HG03571 (cell line): ENCODE measurements at regions not wholly inside any gene's neighbourhood (a gene's known extent, or its start where the extent isn't known, plus 50 kb on each side); places are given as distances from the start of the nearest gene placed in this dataset.
"Not testable (repeated sequence)": the region's sequence is repeated elsewhere in the genome, so short reads cannot be mapped to it uniquely, and the experiment has no call there.

Source experiments
- ATAC-seq: cut with Tn5 transposase; IDR thresholded peaks from one replicate; pipeline ENCODE4 v1.9.1; 2021; ENCODE audit not compliant: unreplicated experiment

DNA sequence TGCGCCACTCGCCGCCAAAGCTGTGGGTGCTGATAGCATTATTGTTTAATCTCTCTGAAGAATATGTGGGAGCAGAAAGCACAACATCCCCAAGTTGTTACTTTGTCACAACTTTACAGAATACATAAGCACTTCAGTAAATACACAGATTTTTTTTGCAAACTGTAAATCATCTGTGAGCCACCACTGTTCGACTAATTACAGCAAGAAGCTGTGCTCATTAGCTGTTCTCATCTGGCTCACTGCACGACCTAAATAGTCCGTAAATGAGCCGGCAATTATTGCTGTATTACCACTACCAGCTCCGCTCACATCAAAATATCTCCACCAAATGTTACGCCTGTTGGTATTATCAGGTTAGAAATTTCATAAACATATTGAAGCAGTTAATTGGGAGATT is 228.9 kb upstream of the PRKD1 start:
- no peak for ATAC-seq

DNA sequence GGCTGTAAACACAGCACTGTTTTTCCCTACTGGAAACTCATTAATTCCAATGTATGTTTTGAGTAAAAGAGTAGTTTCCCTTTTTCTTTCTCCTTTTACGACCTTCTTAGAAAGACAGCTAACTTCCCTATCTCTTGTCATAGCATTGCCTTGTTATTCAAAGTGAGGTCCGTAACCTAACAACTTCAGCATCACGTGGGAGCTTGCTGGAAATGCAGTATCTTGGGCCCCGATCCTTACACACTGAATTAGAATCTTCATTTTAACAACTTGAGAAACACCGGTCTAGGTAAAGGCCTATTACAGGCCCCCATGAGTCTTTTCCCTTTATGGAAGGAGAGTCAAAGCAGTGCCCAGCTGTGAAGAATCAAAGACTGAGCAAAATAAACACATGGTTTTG is 230.7 kb upstream of the PRKD1 start:
- no peak for ATAC-seq

DNA sequence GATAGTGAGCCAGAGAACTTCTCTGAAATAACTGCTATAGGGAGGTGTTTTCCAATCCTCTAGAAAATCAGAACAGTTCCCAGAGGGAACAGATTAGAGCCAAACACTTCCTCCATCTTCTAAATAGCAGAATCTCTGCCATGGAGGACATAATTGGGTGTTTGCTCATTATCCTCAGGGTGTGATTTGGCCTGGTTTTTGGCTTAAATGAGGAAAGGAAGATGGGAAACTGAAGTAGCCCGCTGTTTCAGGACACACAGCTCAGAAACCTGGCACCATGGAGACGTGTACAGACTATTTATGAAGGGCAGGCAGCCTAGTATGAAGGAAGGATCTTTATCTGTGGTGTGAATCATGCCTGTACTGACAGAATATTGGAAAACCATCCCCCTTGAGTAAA is 231.7 kb upstream of the PRKD1 start:
- no peak for ATAC-seq

DNA sequence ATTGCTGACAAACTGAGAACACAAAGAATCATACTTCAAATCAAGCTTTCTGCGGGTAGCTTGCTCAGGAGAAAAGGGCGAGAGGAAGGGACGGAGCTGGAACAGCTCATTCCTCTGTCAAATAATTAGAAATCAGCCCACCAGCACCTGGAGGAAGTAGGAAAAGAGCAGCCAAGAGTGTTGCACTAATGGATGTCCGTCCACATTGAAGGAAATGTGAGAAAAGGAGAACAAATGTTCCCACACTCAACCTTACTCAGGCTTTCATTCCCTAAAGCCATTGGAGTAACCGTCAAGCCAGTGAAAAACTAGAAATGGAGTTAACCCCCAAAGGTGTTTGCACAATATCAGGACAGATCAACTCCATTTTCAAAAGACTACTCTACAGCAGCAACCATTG is 233.0 kb upstream of the PRKD1 start:
- ATAC-seq: no peak

DNA sequence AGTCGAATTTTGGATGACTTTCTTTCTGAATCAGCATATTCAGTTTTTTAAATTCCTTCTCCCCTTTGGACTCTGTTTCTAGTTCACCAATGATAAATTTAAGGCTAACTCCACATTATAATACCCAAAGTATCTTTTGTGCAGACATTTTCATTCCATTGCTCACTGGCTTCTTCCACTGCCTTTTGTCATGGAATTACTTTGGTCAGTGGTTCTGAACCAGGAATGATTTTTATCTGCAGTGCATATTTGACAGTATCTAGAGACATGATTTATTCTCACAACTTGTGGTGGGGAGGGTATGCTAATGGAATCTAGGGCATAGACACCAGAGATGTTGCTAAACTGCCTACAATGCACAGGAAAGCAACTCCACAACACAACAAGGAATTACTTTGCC is 234.4 kb upstream of the PRKD1 start:
- no peak for ATAC-seq

DNA sequence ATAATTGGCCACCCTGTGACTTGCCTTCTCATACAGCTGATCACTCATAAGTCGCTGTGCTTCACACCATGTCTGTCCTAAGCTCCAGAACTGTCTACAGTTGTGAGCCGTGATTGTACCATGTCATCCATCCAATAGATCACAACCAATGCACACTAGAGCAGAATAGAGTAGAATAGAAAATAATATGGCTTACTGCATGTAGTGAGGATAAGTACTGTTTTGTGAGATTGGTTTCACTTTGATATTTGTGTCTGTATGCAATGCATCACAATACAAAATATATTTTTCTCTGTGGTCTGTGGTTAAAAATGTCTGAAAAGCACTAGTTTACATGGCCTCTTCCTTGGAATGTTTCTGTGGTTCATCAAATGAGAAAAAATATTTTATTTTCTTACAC is 237.6 kb upstream of the PRKD1 start:
- ATAC-seq: no peak

DNA sequence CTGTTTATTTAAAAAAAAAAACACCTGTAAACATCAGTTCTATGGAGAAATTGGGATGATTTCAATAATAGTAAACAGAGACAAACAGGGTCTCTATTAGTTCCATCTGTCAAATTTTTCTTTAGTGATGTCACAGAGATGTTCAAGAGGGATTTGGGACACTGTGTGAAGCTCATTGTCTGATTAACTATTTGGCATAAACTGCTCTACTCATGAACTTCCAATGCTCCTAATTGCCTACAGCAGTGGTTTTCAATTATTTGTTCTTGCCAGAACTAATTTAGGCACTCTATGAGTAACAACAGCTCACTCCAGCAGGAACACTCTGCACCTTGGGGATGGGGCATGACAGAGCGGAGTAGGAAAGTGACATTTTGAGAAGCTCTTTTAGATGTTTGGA is 250.1 kb upstream of the PRKD1 start:
- no peak for ATAC-seq

DNA sequence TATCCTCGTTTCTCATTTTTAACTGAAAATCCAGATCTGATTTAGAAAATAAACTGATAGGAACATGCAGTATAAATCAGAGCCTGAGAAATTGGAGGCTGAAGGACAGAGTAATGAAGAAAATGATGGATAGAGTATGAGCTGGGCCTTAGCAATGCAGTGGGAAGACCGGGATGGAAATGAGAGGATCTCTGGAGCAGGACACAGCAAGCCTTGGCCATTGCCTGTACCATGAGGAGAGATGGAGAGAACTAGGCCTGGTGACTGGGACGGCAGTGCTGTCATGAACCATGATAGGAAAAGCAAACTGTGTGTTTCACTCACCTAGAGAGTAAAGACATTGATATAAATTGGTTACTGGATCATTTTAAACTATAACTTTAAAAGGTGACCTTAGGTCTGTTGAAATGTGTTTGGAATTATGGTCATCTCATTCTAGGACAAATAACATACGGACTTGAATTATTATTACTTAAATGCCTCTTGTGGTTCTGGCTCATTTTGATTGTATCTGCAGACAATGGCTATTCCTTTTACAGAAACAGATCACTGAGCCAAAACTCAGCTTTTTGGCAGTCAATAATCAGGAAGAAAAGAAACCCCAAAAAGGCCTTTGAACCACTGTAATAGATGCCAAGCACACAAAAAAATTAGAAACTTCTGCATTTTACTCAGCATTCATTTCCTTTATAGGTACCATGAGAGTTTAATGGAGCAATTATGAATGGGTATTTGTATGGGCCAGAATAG is 251.9 kb upstream of the PRKD1 start:
- ATAC-seq: no peak

DNA sequence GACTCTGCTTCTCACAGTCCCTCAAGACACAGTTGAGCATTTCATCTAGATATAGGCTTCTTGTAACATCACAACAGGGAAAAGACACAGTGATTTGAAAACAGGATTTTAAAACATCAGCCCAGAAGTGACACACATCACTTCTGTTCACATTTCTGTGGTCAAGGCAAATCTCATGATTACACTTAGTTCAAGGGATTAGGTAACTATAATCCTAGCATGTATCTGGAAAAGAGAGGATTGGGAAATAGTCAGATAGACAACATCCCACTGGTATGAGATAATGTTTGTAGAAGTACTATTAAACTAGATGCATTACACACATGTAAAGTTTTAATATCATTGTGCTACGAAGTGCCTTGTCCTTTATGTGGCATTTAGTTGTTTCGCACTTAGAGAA is 252.6 kb upstream of the PRKD1 start:
- no peak for ATAC-seq

DNA sequence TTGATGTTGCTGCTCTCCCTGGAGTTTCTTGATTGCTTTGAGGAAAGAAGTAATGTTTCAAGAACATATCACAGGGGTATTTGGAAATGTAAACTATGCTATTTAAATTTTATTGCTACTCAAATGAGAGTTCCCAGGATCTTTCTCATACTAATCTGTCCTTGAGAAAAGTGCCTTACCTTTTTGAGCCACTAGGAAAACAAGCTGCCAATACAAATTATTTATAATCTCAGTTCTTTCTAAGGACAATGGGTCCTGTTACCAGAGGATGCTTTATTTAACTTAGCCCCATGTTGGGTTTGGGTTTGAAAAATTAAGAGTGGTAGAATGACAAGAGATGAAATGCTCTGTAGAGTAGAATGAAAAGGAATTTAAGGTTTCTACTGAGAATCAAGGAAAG is 258.2 kb upstream of the PRKD1 start:
- no peak for ATAC-seq

DNA sequence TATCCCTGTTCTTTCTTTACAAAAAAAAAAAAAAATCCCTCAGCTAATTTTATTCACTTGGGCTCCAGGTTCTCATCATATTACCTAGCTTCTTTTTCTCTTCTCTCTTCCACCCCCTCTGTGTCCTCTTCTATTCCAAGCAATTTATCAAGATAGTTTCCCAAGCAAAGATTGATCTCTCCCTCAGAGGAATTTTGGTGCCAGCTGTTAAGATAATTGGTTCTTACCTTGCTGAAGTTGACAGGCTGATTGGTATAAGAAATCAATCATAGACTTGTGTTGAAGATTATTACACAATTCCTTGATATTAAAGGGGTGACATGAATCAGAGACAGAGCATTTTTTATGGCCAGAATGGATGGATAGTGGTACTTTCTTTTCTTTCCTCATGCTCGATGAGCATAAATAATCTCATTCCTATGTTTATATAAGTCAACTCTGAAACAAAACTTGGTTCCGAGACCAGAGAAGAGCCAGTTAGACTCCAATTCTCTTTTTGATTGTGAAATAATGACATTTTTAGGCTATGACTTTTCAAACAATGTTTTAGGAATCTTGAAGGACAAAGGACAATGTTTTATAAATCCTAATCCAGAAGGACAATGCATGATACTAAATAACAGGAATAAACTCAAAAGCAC is 264.1 kb upstream of the PRKD1 start:
- no peak for ATAC-seq

DNA sequence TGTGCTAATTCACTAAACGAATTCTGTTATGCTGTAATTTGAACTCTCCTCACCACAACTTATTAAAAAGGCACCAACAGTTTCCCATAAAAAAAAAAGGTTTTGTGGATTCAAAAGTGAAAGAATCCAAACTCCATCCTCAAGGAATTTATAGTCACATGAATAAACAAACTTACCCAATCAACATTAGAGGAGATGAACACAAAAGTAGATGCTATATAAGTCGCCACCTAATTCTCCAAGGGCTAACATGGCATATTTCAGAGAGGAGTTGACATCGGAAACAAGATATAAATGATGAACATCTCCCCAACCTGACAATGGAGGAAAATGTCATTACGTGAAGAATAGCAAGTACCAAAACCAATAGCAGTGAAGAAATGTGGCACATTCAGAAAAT is 265.5 kb upstream of the PRKD1 start:
- no peak for ATAC-seq

DNA sequence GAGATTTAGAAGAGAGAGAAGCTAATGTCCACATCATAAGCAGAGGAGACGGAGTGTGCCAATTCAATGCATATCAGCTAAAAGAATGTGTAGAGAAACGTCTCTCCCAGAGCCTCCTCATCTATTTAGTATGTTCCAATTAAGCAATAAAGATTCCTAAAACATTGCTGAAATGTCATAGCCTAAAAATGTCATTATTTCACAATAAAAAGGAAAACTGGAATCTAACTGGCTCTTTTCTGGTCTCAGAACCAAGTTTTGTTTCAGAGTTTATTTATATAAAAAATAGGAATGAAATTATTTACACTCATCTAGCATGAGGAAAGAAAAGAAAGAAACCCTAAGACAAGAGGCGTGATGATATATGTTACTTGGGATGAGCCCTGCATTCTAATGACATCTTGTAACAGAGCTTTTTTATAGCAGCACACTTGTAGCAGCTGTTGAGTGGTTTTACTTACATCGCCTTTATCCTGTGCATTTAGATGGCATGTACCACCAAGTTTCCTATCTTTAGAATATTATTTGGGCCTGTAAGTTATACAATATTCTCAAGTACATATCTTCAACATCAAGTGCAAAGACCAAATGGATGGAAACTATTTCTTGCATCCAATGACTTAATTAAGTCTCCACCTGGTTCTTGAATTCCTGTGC is 266.3 kb upstream of the PRKD1 start:
- ATAC-seq: no peak

DNA sequence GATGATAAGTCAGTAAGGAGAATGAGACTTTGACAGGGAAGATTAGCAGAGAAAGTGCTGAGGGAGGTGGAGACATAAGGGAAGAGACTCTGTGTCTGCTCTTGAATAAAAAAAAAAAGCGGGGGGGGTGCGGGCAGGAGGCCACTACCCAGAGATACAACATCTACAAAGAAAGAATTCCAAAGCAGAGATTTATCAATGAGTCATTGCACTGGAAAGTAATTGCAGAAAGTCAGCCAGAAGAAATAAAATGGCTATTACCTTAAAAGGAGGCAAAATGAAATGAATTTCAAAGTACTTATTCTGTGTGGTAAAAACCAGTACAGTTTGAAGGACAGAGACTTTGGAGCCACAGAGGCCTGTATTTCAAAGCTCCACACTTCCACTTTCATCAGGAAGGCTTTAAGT is 267.1 kb upstream of the PRKD1 start:
- ATAC-seq: no peak

DNA sequence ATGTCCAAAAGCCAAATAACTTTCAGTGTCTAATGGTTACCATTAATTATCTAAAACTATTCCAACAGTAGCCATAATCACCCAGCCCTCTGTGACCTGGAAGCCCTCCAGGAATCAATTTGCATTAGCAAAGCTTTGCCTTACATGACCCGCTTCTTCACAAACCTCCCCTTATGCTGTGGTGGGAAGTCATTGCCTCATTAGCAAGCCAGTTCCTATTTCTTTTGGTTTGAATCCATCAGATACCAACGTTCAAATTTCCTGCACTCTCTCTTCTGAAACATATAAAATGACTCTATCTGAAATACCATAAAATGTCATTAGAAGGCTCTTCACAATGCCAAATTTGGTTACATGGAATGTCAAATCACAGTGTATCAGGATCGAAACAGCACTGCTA is 268.3 kb upstream of the PRKD1 start:
- ATAC-seq: no peak

DNA sequence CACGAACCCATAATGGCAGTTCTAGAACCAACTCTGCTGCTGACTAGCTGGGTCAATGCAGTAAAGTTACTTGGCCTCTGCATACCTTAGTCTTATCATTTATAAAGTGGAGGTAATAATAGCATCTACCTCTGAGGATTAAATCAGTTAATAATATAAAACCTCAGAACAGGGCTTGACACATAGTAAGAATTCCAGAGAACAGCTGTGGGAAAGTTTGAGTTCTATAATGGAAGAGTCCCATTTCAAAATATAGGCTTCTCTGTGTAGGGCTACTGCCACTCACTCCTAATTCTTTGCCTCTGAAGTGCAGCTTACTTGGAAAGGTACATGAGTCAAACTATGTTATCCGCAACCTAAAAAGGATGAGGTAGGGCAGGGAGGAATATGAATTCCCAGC is 269.2 kb upstream of the PRKD1 start:
- ATAC-seq: no peak

DNA sequence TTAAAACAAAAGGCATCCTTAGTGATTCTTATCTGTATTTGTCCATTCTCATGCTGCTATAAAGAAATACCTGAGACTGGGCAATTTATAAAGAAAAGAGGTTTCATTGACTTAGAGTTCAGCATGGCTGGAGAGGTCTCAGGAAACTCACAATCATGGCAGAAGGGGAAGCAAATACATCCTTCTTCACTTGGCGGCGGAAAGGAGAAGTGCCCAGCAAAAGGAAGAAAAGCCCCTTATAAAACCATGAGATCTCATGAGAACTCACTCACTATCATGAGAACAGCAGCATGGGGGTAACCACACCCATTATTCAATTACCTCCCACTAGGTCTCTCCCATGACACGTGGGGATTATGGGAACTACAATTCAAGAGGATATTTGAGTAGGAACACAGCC is 271.1 kb upstream of the PRKD1 start:
- ATAC-seq: not testable (repeated sequence)

DNA sequence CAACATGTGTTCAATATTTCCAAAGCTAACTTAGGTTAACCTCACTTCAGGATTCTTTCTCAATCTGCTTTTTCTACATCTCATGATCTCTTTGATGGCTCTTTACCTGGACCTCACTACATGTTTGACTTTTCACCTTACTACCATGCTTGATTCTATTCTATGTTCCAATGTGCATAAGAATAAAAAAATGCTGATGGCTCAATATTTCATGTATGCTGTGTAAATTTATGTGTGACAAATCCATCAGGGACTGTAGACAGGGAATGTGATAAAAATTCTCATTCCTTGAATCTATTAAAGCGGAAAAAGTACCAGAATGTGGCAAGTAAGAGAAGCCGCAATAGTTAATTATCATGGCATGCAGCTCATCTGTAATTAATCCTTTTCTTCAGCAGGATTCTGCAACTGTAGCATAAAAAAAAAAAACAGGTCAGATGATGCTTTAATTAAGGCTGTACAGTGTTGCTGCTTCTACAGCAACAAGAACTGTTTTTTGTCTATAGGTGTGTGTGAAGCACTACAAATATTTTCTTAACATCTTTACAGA is 276.9 kb upstream of the PRKD1 start:
- ATAC-seq: no peak

DNA sequence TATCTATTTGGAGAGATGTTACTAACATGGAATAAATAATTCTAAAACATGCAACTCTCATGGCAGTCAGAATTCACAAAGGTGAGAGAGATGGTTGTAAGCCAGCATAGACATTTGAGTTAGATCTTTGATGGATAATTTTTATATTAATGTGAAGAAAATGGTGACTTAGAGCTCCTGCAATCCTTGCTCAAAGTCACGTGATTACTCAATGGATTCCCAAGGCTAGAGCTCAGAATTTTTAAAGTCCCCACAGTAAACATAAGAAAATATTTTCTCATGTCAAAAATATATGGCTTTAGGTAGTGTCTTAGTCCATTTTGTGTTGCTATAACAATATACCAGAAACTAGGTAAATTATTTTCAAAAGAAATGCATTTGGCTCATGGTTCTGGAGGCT is 281.5 kb upstream of the PRKD1 start:
- no peak for ATAC-seq

DNA sequence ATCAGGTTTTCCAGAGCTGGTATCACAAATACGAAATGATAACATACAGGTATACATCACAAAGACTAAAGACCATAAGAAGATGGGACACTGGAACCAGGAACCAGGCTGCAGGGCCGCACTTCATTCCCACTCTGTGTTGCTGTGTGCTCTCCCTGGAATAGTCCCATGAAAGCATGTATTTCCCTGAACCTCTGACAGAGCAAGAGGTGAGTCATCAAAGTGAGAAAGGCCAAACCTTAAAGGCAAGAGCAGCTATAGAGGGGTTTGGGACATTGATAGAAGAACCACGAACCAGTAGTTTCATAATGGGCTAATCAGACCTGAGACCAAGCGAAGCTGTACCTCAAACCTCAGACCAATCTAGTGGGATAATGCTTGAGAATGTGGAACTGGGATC is 283.0 kb upstream of the PRKD1 start:
- no peak for ATAC-seq

DNA sequence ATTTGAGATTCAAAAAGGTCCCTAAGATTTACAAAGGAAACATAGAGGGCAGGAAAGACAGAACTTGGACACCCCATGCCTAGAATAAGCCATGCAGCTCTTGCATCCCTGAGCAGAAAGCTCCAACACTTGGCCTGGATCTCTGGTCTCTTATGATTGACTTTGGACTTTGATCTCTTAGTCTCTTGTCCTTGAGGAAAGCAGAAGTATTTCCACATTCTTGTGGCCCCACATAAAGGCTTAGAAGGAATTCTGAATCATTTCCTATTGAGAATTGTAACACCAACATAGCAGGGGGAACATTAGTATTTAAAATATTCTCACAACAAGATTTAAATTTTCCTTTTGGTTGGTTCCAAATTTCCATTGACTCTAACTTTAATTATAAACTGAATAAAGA is 283.7 kb upstream of the PRKD1 start:
- no peak for ATAC-seq

DNA sequence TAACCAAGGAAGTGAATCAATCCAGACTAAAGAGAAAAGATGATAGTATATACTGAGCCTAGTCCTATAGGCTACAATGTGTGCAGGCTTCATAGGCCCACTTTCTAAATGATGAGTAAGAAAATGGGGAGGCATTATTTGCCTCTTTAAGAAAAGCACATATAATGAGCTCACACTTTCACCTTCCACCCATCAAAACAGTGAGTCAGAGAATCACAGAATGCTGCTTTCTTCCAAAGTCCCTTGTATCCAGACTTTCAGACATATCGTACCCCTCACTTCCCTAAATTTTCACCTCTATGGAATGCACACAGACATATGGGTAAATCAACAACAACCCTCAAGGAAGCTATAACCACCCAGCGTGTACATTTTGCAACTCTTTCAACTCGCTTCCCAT is 286.4 kb upstream of the PRKD1 start:
- no peak for ATAC-seq
